A204.1 (cell line): ENCODE measurements at regions not wholly inside any gene's neighbourhood (a gene's known extent, or its start where the extent isn't known, plus 50 kb on each side); places are given as distances from the start of the nearest gene placed in this dataset.

ENCODE experiments used
- FAIRE-seq: peaks from 2 replicates; lab custom pipeline; 2012; peaks lifted over from hg19 to GRCh38; lab: Jason Lieb, UNC

DNA sequence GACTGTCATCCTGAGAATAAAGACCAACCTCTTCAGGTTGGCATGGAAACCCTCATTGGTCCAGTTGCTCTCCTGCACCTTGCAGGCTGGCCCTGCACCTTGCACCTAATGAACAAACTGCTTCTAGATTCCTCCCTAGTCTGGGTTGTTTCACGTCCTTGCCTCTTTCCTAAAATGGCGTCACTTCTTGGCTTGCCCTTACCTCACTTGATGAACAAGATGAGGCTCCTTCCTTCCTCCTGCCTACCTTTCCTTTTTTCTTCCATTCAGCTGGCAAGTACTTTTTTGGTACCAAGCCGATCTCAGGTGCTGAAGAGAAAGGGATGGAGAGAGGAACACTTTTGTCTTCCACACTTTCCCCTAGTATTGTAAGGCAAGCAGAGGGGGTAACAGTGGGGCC lies 74.5 kb downstream of the MYCN start:
- FAIRE-seq, result no peak

DNA sequence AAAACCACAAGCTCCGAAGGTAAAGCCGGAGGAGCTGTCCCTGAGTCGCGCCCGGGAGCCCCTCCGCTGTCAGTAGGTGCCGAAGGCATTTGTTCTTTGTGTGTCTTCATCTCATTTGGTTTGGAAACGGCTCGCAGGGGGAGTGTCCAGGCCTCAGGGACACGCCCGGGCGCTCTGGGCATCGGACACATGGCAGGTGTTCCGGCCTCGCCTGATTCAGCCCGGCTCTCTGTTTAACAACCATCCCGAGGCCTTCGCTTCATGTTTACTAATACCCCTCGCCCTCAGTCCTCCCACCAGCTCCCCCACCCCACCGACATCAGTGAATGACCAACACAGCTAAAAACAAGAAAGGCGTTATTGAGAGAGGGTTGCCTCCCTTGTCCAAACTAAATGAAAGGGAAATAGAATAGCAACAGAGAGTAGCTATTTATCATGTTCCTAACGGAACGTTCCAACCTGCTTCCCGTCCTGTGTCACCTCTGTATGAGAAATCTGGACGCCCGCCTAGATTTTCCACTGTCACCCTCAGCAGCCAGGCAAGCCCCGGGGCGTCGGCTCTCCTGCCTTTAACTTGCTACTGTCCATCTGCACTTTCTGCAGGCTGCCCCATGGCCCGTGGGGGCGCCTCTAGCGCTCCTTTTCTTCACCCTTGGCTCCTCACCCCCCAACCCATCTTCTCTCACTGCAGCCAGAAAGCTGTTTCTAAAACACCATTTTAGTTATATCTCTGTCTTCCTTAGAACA lies 73.9 kb downstream of the MYCN start:
- no peak for FAIRE-seq

DNA sequence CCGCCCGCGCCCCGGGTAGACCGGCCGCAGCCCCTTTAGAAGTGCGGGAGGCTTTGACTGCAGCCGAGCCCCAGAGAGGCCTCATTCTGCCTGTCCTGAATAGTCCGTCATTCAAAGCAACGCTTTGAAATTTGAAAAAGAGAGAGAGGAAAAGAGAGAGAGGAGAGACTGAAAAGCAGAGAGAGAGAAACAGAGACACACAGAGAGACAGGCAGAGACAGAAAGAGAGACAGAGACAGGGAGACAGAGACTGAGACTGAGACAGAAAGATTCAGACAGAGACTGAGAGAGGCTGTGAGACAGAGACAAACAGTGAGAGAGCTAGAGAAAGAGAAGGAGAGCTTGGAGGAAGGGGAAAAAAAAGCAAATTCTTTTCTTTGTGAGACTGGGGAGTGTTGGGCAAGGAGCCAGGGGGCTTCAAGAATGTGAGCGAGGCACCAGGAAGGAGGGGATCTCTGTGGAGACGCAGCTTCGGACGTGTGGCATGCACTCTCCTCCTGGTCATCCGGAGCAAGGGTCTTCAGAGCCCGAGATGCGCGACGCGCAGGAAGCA lies 73.1 kb downstream of the MYCN start:
- no peak for FAIRE-seq

DNA sequence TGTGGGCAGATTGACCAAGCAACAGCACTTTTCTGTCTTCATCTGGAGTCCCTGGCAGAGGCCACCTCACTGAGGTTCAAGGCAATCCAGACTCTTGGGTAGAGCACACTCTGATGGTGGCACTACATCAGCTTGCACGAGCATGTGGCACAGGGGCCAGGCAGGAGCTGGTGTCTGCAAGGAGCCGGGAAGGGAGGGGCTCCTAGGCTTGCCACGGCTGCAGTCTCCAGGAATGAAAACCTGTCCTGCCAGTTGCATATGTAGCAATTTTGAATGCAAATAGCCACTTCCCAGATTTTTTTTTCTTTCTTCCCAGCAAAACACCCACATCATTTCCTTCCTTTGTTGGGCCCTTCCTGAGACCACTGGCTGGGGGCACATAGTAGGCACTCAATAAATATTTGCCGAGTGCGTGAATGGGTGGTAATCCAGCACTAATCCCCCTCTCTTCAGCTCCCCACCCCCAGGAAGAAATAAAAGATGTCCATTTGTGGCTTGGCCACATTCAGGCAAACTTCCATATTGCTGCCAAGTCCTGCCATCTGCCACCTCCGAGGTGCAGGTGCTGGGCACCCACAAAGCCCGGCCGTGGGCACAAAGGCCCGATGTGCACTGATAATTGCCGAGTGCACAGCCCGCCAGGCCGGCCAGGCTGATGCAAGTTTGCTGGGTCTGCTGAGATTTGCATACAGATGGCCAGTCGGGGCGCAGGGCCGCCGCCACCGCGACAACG lies 72.4 kb downstream of the MYCN start:
- no peak for FAIRE-seq

DNA sequence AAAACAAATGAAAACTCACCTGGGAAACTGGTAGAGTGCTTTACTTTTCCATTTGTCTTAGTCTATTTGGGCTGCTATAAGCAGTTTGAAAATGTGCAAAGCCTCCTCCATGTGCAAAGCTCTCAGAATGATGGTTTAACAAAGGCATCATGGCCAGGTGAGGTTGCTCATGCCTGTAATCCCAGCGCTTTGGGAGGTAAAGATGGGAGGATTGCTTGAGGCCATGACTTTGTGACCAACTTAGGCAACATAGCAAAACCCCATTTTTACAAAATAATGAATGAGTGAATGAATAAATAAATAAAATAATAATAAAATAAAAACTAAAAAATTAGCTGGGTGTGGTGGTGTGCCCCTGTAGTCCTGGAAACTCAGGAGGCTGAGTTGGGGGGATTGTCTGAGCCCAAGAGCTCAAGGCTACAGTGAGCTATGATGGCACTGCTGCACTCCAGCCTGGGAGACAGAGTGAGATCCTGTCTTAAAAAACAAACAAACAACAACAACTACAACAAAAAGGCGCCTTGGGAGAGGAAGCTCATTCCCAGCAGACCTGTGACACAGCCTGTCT lies 71.8 kb downstream of the MYCN start:
- FAIRE-seq, result no peak

DNA sequence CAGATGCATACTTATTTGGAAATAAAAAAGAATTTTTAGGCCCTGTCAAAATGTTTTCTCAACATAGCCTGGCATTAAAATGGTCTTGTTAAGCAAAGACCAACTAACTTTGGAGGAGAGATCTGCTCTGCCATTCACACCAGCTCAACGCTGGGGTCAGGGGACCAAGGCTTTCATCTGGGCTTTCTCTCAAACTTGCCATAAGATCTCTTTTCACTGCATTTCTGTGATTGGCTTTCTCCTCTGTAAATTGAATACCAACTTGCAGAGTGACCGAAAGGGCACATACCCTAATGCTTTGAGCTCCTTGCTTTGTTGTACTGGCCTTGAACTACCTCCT lies 71.2 kb downstream of the MYCN start:
- no peak for FAIRE-seq

DNA sequence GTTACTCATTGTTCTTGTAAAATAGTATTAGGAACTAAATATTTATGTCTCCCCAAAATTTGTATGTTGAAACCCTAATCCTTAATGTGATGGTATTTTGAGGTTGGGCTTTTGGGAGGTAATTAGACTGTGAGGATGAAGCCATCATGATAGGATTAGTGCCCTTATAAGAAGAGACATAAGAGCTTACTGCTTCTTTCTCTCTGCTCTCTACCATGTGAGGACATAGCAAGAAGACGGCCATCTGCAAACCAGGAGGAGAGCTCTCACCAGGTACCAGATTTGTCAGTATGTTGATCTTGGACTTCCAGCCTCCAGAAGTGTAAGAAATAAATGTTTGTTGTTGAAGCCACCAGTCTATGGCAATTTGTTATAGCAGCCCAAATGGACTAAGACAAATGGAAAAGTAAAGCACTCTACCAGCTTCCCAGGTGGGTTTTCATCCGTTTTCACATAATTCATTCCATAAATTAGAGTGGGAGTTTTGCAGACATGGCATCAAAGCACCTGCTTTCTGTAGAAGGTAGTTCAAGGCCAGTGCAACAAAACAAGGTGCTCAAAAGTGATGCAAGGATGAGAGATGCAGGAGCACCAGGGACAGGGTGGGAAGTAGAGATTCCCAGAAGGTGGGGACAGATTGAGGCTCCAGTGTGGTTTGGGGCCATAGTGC lies 70.7 kb downstream of the MYCN start:
- no peak for FAIRE-seq

DNA sequence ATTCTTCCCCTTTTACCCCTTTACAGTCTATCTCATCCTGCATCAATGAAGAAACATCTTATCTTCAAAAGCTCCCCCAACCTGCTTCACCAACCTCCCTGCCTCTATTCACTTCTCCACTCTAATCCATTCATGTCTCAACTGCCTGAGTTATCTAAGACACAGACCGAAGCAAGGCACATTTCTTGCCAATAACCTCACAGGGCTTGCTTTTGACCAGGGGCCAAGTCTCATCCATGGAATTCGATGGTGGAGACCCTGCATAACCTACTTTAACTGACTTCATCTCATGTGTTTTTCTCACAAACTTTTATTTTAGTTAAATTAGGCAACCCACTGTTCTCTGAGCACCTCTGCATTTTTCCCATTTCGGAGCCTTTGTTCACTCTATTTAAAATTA lies 69.7 kb downstream of the MYCN start:
- FAIRE-seq, result no peak

DNA sequence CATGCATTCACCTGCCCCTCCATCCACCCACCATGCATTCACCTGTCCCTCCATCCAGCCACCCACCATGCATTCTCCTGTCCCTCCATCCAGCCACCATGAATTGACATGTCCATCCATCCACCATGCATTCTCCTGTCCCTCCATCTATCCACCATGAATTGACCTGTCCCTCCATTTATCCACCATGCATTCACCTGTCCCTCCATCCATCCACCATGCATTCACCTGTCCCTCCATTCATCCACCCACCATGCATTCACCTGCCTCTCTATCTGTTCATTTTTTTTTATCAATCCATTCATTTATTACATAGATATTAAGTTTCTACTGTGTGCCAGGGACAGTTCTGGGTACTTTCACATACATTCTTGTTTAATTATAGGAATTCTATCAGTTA lies 69.2 kb downstream of the MYCN start:
- no peak for FAIRE-seq

DNA sequence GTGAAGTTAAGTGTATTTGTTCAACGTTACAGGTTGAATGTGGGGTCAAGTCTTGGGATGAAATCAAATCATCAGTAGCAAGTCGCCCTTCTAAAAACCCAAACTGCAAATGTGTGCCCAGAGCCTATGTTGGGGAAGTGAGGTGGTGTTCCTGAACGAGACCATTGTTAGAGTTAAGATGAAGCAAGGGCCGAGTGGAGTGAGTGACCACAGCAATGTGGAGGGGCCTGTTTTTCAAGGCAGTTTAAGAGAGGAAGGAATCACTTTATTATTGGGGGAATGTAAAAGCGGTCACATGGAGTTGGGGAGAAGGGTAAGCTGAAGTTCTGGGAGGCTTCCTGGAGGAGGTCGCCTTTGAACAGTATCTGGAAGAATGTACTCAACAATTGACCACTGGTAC lies 68.5 kb downstream of the MYCN start:
- no peak for FAIRE-seq

DNA sequence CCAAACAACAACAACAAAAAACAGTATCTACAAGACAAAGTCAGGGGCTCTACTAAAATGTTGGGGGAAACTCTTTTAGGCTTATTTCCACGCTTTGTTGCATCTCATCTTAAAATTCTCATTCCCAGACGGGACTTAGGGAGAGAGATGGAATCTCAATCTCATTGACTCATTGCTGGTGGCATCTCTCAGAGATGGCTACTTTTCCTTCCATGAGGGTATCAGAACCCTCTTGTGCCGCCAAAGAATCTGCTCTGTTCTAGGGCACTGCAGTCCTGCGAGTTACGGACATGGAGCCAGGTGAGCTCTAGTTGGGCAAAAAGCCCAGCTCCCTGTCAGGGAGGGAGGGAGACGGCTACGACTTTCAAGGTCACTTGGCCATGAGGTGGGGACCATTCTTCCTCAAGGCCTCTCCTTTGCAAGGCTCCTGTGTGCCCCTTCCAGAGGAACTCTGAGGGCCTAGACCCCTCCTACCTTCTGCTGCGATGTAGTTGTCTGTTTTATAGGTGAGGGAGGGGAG lies 68.0 kb downstream of the MYCN start:
- FAIRE-seq, result no peak

DNA sequence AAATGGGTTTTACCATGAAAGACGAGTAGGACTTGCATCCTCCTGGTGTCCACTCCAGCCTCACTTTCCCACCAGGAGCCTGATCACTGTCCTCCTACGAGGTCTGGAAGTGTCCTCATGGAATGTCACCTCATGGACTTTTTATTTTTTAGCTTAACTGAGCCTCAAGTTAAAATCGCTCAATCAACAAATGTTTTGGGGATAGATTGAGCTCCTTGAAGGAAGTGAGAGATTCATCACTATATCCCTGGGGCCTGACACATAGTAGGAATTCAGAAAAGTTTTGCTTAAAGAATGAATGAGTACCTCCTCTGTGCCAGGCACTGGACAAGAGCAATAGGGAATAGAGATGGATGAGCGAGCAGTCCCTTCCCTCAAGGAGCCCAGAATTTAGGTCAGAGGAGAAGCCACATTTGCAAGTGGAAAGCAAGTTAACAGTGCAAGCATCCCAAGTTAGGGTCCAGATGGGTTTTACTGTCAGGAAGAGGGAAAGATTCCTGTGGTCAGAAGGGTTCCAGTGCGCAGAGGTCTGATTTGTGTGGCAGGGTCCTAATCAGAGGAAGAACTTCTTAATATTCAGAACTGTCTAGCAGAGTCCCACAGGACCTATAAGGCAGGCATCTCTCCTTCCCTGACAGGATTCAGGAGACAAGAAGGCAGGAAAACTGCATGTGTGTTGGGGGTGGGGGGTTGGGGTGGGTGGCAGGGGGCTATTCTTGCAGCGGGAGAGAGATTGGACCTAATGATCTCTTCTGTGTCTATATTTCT lies 67.0 kb downstream of the MYCN start:
- no peak for FAIRE-seq

DNA sequence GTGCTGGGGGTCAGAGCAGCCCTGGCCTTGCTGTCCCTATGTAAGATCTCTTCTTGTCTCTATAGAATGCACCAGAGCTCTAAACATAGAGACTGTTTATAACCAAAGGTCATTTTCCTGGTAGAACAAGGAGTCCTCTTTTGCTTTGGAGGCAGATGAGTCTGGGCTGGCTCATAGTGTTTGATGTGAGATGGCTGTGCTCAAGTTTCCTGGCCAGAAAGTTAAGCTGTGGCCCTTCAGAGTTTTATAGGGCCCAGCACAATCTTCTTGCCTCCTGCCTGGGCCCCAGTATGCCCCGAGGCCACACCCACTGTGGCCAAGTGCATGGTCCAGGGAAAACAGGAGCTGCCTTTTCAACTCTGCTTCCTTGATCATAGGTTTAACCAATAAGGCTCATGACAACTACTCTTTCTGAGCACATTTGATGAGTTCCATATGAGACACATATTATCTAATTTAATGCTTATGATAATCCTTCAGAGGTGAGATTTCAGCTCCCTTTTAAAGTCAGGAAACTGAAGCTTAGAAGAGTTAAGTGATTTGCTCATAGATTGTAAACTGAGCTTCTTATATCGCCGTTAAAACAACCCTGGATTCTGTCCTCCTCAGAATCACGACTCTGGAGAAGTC lies 66.3 kb downstream of the MYCN start:
- FAIRE-seq, result no peak

DNA sequence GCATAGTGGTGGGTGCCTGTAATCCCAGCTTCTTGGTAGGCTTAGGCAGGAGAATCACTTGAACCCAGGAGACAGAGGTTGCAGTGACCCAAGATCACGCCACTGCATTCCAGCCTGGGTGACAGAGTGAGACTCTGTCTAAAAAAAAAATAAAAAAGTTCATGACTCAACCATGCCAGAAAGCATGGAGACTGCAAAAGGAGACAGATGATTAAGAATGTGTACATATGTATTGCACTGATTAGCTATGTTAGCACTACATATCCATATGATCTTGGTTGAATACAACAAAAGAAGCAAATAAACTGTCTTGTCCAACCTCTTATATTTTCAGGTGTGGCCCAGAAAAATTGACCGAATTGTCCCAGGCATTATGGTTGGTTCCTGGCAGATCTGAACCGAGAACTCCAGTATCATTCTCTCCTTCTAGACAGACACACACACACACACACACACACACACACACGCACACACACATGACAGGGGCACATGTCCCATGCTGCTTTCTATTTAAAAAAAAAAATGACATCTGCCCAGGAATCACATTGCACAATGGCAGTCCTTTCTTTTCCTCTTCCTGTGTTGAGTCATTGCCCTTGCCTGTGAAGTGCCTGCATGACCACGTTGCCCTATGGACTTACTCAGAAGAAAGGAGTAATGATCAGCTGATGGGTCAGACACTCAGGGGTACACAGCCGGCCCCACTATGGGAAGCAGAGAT lies 65.6 kb downstream of the MYCN start:
- FAIRE-seq, result no peak

DNA sequence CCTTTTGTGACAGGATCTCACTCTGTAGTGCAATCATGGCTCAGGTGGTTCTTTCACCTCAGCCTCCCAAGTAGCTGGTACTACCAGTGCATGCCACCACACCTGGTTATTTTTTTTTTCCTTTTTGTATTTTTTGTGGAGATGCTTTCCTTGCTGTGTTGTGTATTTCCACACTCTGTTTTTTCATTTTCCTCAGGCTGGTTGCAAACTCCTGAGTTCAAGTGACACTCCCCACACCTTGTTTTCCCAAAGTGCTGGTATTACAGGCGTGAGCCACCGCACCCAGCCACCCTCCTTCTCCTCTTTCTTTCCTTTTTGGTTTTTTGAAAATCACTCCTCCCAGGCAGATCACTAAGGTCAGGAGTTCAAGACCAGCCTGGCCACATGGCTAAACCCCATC lies 65.0 kb downstream of the MYCN start:
- FAIRE-seq, result no peak

DNA sequence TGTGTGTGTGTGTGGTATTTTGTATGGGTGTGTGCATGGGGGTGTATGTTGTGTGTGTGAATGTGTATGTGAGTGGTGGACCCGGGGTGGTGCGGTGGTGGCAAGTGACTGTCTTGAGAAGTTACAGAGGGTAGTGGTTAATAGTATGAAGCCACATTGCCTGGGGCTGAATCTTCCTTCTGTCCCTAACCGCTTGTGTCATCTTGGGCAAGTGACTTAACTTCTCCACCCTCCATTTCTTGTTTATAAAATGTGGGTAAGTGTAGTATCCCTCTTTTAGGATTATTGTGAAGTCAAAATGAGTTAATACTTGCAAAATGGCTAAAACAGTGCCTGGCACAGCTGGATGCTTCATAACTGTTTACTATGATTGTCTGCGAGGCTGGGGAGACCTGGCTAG lies 63.5 kb downstream of the MYCN start:
- FAIRE-seq, result no peak

DNA sequence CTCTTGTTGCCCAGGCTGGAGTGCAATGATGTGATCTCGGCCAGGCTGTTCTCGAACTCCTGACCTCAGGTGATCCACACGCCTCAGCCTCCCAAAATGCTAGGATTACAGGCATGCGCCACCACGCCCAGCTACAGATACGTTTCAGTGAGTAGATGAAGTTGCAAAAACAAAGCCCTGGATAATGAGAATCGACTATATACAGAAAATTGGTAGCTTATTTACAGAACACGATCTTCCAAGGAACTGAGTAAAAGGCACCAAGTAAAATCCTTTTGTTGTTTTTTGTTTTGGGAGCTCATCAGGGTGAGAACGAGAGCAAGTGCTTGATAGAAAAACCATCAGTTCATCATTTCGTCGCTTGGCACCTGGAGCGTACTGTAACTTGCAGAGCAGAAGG lies 62.8 kb downstream of the MYCN start:
- FAIRE-seq, result no peak

DNA sequence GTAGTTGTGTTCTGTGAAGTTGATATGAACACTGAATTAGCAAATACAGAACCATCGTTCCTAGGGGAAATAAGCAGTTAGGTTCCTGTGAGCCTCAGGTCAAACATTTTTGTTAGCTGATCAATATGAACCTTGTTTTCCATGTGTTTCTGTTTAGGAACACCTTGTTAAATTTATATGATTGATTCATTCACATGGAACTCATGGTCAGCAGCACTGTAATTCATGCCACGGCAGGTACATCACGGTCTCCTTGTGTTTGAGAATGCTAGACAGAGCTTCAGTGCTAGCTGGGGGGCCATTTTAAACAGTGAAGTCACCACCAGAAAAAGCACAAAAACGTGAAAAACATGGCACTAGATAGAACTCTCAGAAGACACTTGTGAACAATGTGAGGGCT lies 62.2 kb downstream of the MYCN start:
- FAIRE-seq, result no peak

DNA sequence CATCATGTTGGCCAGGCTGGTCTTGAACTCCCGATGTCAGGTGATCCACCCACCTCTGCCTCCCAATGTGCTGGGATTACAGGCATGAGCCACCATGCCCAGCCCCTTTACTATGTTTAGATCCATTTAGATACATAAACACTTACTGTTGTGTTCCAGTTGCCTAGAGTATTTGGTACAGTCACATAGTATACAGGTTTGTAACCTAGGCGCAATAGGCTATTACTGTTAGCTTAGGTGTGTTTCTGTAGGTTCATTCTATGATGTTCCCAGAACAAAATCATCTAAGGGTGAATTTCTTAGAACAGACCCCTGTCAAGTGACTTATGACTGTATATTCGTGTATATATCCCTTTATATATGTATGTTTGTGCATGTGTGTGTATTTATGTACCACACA lies 61.8 kb downstream of the MYCN start:
- FAIRE-seq, result no peak

DNA sequence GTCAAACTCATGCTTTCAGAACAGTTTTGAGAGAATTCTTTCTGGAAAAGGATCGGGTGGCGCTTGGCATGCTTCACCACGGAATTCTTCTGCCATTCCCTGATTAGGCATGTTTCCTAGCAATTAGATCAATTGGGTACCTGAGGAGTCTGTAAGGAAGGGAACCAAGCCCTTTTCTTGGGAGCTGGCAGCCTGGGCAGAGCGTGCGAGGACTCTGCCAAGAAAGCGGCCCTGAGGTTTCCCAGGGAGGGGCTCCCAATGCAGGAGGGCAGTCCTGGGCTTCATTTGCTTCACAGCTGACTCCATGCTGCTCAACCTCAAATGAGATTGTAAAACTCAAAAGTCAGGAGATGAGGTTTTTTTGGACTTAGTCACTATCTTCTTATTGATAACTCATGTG lies 60.3 kb downstream of the MYCN start:
- no peak for FAIRE-seq
